GM12872 (cell line): ENCODE measurements at regions not wholly inside any gene's neighbourhood (a gene's known extent, or its start where the extent isn't known, plus 50 kb on each side); places are given as distances from the start of the nearest gene placed in this dataset.

Source experiments
- CTCF ChIP-seq: IDR thresholded peaks from 3 replicates; pipeline ENCODE4 v1.5.1; 2011; ENCODE audit warnings: low read depth, mild to moderate bottlenecking, low read length, moderate library complexity; ENCODE audit not compliant: insufficient read depth

GRCh38 chr2:121151311-121152109, 133.5 kb downstream of the TFCP2L1 start:
- no peak for TF ChIP-seq CTCF

GRCh38 chr2:121152861-121153260, 132.1 kb downstream of the TFCP2L1 start:
- no peak for TF ChIP-seq CTCF

GRCh38 chr2:121153516-121153915, 131.5 kb downstream of the TFCP2L1 start:
- no peak for TF ChIP-seq CTCF

- no peak for TF ChIP-seq CTCF
Observed at GRCh38 chr2:121155502-121156056, 129.4 kb downstream of the TFCP2L1 start.

GRCh38 chr2:121159291-121160071, 125.5 kb downstream of the TFCP2L1 start:
- TF ChIP-seq CTCF = no peak

- no peak for TF ChIP-seq CTCF
Observed at GRCh38 chr2:121160366-121160765, 124.6 kb downstream of the TFCP2L1 start.

GRCh38 chr2:121161272-121161671, 123.7 kb downstream of the TFCP2L1 start:
- TF ChIP-seq CTCF = no peak
